ENCODE measurements at regions not wholly inside any gene's neighbourhood (a gene's known extent, or its start where the extent isn't known, plus 50 kb on each side); places are given as distances from the start of the nearest gene placed in this dataset.

- Mint-ChIP-seq H3K36me3 (ENCODE audit: insufficient read depth in 1 of 3, low read depth in 3 of 3) (no peaks in the 10 kb centered on the region), H3K9me3 (no peaks in the 10 kb centered on the region; a peak in 1 of 5 replicates), H3K4me1 (peaks cover 5 to 9% of the 10 kb centered on the region in 2 experiments), H3K27ac (no peak overlapping the region), H3K4me3 (no peak overlapping the region), H3K27me3 (ENCODE audit: low read depth) (no peaks in the 10 kb centered on the region)
- H3K27me3 ChIP-seq (ENCODE audit: insufficient read depth, low read length), result no peaks in the 10 kb centered on the region
- no peak overlapping the region for H3K4ac ChIP-seq (ENCODE audit: low read depth, low read length)
- no peak overlapping the region for H3K9ac ChIP-seq (ENCODE audit: extremely low read depth, insufficient read length, low read length)
- H3K18ac ChIP-seq (ENCODE audit: insufficient read length, low read depth, low read length), result no peak overlapping the region
- H2BK15ac ChIP-seq (ENCODE audit: low read depth, low read length), result no peak overlapping the region
- H3K79me2 ChIP-seq (ENCODE audit: insufficient read depth, low read length), result no peaks in the 10 kb centered on the region
- H3K4me2 ChIP-seq (ENCODE audit: insufficient read depth, insufficient read length, low read length), result no peak overlapping the region
- H2BK120ac ChIP-seq (ENCODE audit: low read depth, low read length, poor library complexity, severe bottlenecking), result no peak overlapping the region
- H2BK12ac ChIP-seq (ENCODE audit: insufficient read length, low read depth, low read length), result no peak overlapping the region
- no peak overlapping the region for H2BK5ac ChIP-seq (ENCODE audit: insufficient read length, low read length)
- no peaks in the 10 kb centered on the region for H3K79me1 ChIP-seq (ENCODE audit: insufficient read depth, low read depth, low read length, poor library complexity, severe bottlenecking)
- H3K23ac ChIP-seq (ENCODE audit: insufficient read length, low read depth, low read length), result no peak overlapping the region
- no peak overlapping the region for H2AK5ac ChIP-seq (ENCODE audit: insufficient read length, low read length)
- H3K9me3 ChIP-seq (ENCODE audit: control insufficient read depth, low read depth, low read length), result no peaks in the 10 kb centered on the region
- no peak overlapping the region for H3K14ac ChIP-seq (ENCODE audit: insufficient read depth, low read length)
- H3T11ph ChIP-seq (ENCODE audit: low read length), result no peak overlapping the region
- H3K23me2 ChIP-seq (ENCODE audit: insufficient read length, low read depth, low read length, poor library complexity, severe bottlenecking), result no peaks in the 10 kb centered on the region
- no CpG with 5 or more reads among the region's 2 CpGs for WGBS (ENCODE audit: extremely low coverage, insufficient read length, low lambda C conversion rate)
- no peak overlapping the region for H4K91ac ChIP-seq (ENCODE audit: insufficient read length, low read depth, low read length)
- no peak overlapping the region for H2BK20ac ChIP-seq (ENCODE audit: low read depth, low read length, poor library complexity, severe bottlenecking)
- DNase-seq, result no peak
- no peak for TF ChIP-seq CTCF (conservative IDR thresholded peaks at IDR 0.05)
- no peak overlapping the region for H3K27ac ChIP-seq (ENCODE audit: insufficient read length, low read depth, low read length)
- no peak overlapping the region for H3K56ac ChIP-seq (ENCODE audit: insufficient read length, low read depth, low read length)
- no peaks in the 10 kb centered on the region for H3K4me1 ChIP-seq (ENCODE audit: insufficient read depth, low read length)
- H4K8ac ChIP-seq (replicated peaks; ENCODE audit: insufficient read length, low read depth, low read length), result no peak overlapping the region
- no peak overlapping the region for H4K5ac ChIP-seq (ENCODE audit: insufficient read length, low read depth, low read length)
- H2AFZ ChIP-seq (ENCODE audit: low read length), result no peak overlapping the region
- no peaks in the 10 kb centered on the region for H4K20me1 ChIP-seq (ENCODE audit: control insufficient read depth, insufficient read depth, insufficient read length)
Observed at GRCh38 chr7:41003611-41003940, 699.3 kb downstream of the INHBA start.

All from H9 (cell line).